ENCODE measurements at regions not wholly inside any gene's neighbourhood (a gene's known extent, or its start where the extent isn't known, plus 50 kb on each side); places are given as distances from the start of the nearest gene placed in this dataset.

DNA sequence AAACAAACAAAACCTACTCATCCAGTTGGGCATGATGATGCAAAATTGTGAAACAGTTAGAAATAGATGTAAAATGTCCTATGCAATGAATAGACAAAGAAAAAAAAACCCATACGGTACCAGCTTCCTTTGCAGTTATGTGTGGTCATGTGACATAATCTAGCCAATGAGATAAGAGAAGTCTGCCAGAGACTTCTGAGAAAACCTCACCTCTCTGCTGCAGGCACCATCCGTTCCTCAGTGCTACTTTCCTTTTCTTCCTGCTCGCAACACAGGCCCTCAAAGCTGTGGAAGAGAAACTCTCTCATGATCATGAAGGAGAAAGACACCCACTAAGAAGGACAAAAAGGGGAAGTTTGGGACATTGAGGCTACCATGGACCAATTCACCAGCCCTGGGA is 76.8 kb upstream of the CARD11 start:
- no peak overlapping the region for H2AFZ ChIP-seq (ENCODE audit: low read length)
- H4K20me1 ChIP-seq (ENCODE audit: control insufficient read depth, extremely low read depth, insufficient read depth, low read length) = no peaks in the 10 kb centered on the region
- no peak for TF ChIP-seq EZH2 (IDR thresholded peaks at IDR 0.05; ENCODE audit: low read length, missing control alignments)
- TF ChIP-seq, protein P1, sequence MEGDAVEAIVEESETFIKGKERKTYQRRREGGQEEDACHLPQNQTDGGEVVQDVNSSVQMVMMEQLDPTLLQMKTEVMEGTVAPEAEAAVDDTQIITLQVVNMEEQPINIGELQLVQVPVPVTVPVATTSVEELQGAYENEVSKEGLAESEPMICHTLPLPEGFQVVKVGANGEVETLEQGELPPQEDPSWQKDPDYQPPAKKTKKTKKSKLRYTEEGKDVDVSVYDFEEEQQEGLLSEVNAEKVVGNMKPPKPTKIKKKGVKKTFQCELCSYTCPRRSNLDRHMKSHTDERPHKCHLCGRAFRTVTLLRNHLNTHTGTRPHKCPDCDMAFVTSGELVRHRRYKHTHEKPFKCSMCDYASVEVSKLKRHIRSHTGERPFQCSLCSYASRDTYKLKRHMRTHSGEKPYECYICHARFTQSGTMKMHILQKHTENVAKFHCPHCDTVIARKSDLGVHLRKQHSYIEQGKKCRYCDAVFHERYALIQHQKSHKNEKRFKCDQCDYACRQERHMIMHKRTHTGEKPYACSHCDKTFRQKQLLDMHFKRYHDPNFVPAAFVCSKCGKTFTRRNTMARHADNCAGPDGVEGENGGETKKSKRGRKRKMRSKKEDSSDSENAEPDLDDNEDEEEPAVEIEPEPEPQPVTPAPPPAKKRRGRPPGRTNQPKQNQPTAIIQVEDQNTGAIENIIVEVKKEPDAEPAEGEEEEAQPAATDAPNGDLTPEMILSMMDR (conservative IDR thresholded peaks at IDR 0.05 in 1 of 2, IDR thresholded peaks at IDR 0.05 in 1 of 2; ENCODE audit: low read depth in 1 of 2, low read length in 2 of 2) = no peak
- no peak overlapping the region for H3K4me3 ChIP-seq (replicated peaks in 1 of 4; ENCODE audit: control extremely low read depth in 1 of 4, insufficient read depth in 1 of 4, low read depth in 3 of 4, low read length in 4 of 4)
- no peaks in the 10 kb centered on the region for H3K9me3 ChIP-seq (ENCODE audit: control insufficient read depth, insufficient read depth, low read depth, low read length)
- H3K36me3 ChIP-seq (ENCODE audit: control insufficient read depth, insufficient read depth, low read length) = no peaks in the 10 kb centered on the region
- no peak overlapping the region for H3K9ac ChIP-seq (ENCODE audit: insufficient read depth, low read length)
- no peak overlapping the region for H3K27ac ChIP-seq (ENCODE audit: insufficient read depth, low read length)
- H3K4me1 ChIP-seq (ENCODE audit: control insufficient read depth, extremely low read depth, insufficient read depth, low read length) = no peaks in the 10 kb centered on the region
- H3K4me2 ChIP-seq (ENCODE audit: extremely low read depth, insufficient read depth, low read length) = no peak overlapping the region
- H3K79me2 ChIP-seq (ENCODE audit: control insufficient read depth, insufficient read depth, low read length) = no peaks in the 10 kb centered on the region
- DNase-seq (ENCODE audit: low read depth in 2 of 2) = no peak
- H3K27me3 ChIP-seq (ENCODE audit: control insufficient read depth, insufficient read depth, low read length) = no peaks in the 10 kb centered on the region

- TF ChIP-seq EZH2 (IDR thresholded peaks at IDR 0.05; ENCODE audit: low read length, missing control alignments) = no peak
- TF ChIP-seq, protein P1 (conservative IDR thresholded peaks at IDR 0.05 in 1 of 2, IDR thresholded peaks at IDR 0.05 in 1 of 2; ENCODE audit: low read depth in 1 of 2, low read length in 2 of 2) = no peak
- Histone ChIP-seq H3K36me3 (ENCODE audit: control insufficient read depth, insufficient read depth, low read length) (no peaks in the 10 kb centered on the region), H3K9ac (ENCODE audit: insufficient read depth, low read length) (no peak overlapping the region), H3K9me3 (ENCODE audit: control insufficient read depth, insufficient read depth, low read depth, low read length) (no peaks in the 10 kb centered on the region), H3K4me2 (ENCODE audit: extremely low read depth, insufficient read depth, low read length) (no peak overlapping the region), H2AFZ (ENCODE audit: low read length) (no peak overlapping the region), H4K20me1 (ENCODE audit: control insufficient read depth, extremely low read depth, insufficient read depth, low read length) (no peaks in the 10 kb centered on the region), H3K4me3 (replicated peaks in 1 of 4; ENCODE audit: control extremely low read depth in 1 of 4, insufficient read depth in 1 of 4, low read depth in 3 of 4, low read length in 4 of 4) (no peak overlapping the region), H3K27ac (ENCODE audit: insufficient read depth, low read length) (no peak overlapping the region), H3K4me1 (ENCODE audit: control insufficient read depth, extremely low read depth, insufficient read depth, low read length) (no peaks in the 10 kb centered on the region), H3K79me2 (ENCODE audit: control insufficient read depth, insufficient read depth, low read length) (no peaks in the 10 kb centered on the region), H3K27me3 (ENCODE audit: control insufficient read depth, insufficient read depth, low read length) (no peaks in the 10 kb centered on the region)
- DNase-seq (ENCODE audit: low read depth in 2 of 2) = no peak
Measured at GRCh38 chr7:3128857-3129490, 85.3 kb upstream of the CARD11 start.

GRCh38 chr7:3133811-3134385 is 90.2 kb upstream of the CARD11 start:
- no peak overlapping the region for H2AFZ ChIP-seq (ENCODE audit: low read length)
- no peak overlapping the region for H3K9ac ChIP-seq (ENCODE audit: insufficient read depth, low read length)
- no peak overlapping the region for H3K27ac ChIP-seq (ENCODE audit: insufficient read depth, low read length)
- H3K4me3 ChIP-seq (replicated peaks in 1 of 4; ENCODE audit: control extremely low read depth in 1 of 4, insufficient read depth in 1 of 4, low read depth in 3 of 4, low read length in 4 of 4) = no peak overlapping the region
- DNase-seq (ENCODE audit: low read depth in 2 of 2) = no peak
- H3K36me3 ChIP-seq (ENCODE audit: control insufficient read depth, insufficient read depth, low read length) = no peaks in the 10 kb centered on the region
- TF ChIP-seq EZH2 (IDR thresholded peaks at IDR 0.05; ENCODE audit: low read length, missing control alignments) = no peak
- TF ChIP-seq, protein P1 (conservative IDR thresholded peaks at IDR 0.05 in 1 of 2, IDR thresholded peaks at IDR 0.05 in 1 of 2; ENCODE audit: low read depth in 1 of 2, low read length in 2 of 2) = no peak
- no peaks in the 10 kb centered on the region for H3K4me1 ChIP-seq (ENCODE audit: control insufficient read depth, extremely low read depth, insufficient read depth, low read length)
- H3K4me2 ChIP-seq (ENCODE audit: extremely low read depth, insufficient read depth, low read length) = no peak overlapping the region
- no peaks in the 10 kb centered on the region for H4K20me1 ChIP-seq (ENCODE audit: control insufficient read depth, extremely low read depth, insufficient read depth, low read length)
- H3K79me2 ChIP-seq (ENCODE audit: control insufficient read depth, insufficient read depth, low read length) = no peaks in the 10 kb centered on the region
- no peaks in the 10 kb centered on the region for H3K27me3 ChIP-seq (ENCODE audit: control insufficient read depth, insufficient read depth, low read length)
- no peaks in the 10 kb centered on the region for H3K9me3 ChIP-seq (ENCODE audit: control insufficient read depth, insufficient read depth, low read depth, low read length)

All from fibroblast of lung (primary cell).